ENCODE measurements at regions not wholly inside any gene's neighbourhood (a gene's known extent, or its start where the extent isn't known, plus 50 kb on each side); places are given as distances from the start of the nearest gene placed in this dataset.

GRCh38 chr18:4802296-4802695 is 347.2 kb upstream of the DLGAP1 start:
- TF ChIP-seq, protein P1, sequence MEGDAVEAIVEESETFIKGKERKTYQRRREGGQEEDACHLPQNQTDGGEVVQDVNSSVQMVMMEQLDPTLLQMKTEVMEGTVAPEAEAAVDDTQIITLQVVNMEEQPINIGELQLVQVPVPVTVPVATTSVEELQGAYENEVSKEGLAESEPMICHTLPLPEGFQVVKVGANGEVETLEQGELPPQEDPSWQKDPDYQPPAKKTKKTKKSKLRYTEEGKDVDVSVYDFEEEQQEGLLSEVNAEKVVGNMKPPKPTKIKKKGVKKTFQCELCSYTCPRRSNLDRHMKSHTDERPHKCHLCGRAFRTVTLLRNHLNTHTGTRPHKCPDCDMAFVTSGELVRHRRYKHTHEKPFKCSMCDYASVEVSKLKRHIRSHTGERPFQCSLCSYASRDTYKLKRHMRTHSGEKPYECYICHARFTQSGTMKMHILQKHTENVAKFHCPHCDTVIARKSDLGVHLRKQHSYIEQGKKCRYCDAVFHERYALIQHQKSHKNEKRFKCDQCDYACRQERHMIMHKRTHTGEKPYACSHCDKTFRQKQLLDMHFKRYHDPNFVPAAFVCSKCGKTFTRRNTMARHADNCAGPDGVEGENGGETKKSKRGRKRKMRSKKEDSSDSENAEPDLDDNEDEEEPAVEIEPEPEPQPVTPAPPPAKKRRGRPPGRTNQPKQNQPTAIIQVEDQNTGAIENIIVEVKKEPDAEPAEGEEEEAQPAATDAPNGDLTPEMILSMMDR (conservative IDR thresholded peaks at IDR 0.05; ENCODE audit: control insufficient read depth, insufficient read depth, low read depth, low read length): no peak

DNA sequence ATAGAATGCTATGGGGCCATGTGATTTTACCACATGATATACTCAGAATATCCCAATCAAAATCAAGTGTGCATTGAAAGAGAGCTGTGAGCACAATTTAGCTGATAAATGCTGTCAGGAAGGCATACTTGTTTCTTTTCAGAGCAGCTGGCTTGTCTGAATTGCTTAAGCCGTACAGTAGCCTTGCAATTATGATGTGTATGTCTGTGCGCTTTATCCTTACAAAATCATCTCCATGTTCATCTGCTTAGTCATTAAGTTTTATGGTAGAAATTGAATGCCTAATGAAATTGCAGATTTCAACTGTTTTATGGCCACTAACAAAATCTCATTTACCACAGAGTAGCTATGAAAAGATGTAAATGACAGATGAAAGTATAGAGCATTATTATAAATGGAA is 346.0 kb upstream of the DLGAP1 start:
- no peak overlapping the region for H3K4me3 ChIP-seq (ENCODE audit: control insufficient read depth, low read depth, low read length)
- TF ChIP-seq, protein P1 (conservative IDR thresholded peaks at IDR 0.05; ENCODE audit: control insufficient read depth, insufficient read depth, low read depth, low read length): no peak
- DNase-seq (ENCODE audit: low read depth): no peak

More at GRCh38 chr18:4802296-4802695, 347.2 kb upstream of the DLGAP1 start:
- no peak overlapping the region for H3K4me3 ChIP-seq (ENCODE audit: control insufficient read depth, low read depth, low read length)
- DNase-seq (ENCODE audit: low read depth): no peak

DNA sequence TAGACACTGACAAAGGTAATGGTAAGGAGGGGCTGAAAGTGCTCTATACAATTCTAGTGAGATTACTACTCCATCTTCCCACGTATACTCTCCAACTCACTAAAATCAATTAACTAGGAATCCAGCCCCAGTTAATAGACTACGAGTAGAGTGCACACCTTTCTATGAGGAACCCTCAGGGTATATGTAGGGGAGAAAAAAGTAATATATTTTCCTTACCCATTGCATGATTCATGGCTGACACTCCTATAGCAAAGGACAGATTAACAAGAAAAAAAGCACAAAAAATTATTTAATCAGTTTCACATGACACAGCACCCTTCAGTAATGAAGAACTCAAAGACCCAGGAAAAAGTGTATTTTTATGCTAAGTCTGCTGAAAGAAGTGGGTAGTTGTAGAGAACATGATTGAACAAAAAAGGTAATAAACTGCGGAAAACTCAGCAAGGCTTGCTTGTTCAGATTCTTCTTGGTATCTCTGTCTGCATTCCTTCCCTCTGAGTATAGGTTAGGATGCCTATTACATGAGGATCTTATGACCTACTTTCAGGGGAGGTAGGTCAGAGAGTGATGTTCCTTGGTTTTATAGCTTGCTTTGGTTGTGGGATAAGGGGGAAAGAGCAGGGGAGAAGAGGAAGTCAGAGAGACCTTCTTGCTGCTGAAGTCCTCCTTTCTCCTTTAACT is 342.0 kb upstream of the DLGAP1 start:
- no peak for DNase-seq (ENCODE audit: low read depth)
- TF ChIP-seq, protein P1 (conservative IDR thresholded peaks at IDR 0.05; ENCODE audit: control insufficient read depth, insufficient read depth, low read depth, low read length): no peak
- no peak overlapping the region for H3K4me3 ChIP-seq (ENCODE audit: control insufficient read depth, low read depth, low read length)

- no peak for DNase-seq (ENCODE audit: low read depth)
- TF ChIP-seq, protein P1 (conservative IDR thresholded peaks at IDR 0.05; ENCODE audit: control insufficient read depth, insufficient read depth, low read depth, low read length): no peak
- no peak overlapping the region for H3K4me3 ChIP-seq (ENCODE audit: control insufficient read depth, low read depth, low read length)
Measured at GRCh38 chr18:4789506-4789905, 334.4 kb upstream of the DLGAP1 start.

- DNase-seq (ENCODE audit: low read depth): no peak
- TF ChIP-seq, protein P1 (conservative IDR thresholded peaks at IDR 0.05; ENCODE audit: control insufficient read depth, insufficient read depth, low read depth, low read length): no peak
- H3K4me3 ChIP-seq (ENCODE audit: control insufficient read depth, low read depth, low read length): no peak overlapping the region
Measured at GRCh38 chr18:4781873-4782272, 326.8 kb upstream of the DLGAP1 start.

- no peak for DNase-seq (ENCODE audit: low read depth)
- TF ChIP-seq, protein P1 (conservative IDR thresholded peaks at IDR 0.05; ENCODE audit: control insufficient read depth, insufficient read depth, low read depth, low read length): no peak
- H3K4me3 ChIP-seq (ENCODE audit: control insufficient read depth, low read depth, low read length): no peak overlapping the region
Measured at GRCh38 chr18:4765401-4765800, 310.3 kb upstream of the DLGAP1 start.
